GM23338 (cell line): ENCODE measurements at regions not wholly inside any gene's neighbourhood (a gene's known extent, or its start where the extent isn't known, plus 50 kb on each side); places are given as distances from the start of the nearest gene placed in this dataset.

Experiments
- ATAC-seq: fragments of 200-7000 bp; cut with Tn5 transposase; 3 replicates; pipeline ENCODE4 v1.9.1; 2020
- DNase-seq: peaks from one replicate; pipeline ENCODE4 v3.0.0-alpha.2; 2015; ENCODE audit warnings: low spot score
- H2AFZ ChIP-seq: fragments of 200-600 bp; sonication (generic); 2 replicates; pipeline ENCODE4 v1.8.0; 2016; ENCODE audit warnings: antibody characterized with exemption, mild to moderate bottlenecking, moderate library complexity
- H3F3A ChIP-seq: fragments of 200-600 bp; sonication (generic); replicated peaks from 2 replicates; pipeline ENCODE4 v1.8.0; 2017; ENCODE audit warnings: antibody characterized with exemption, mixed run types, low read depth
- H3K27ac ChIP-seq: fragments of 200-600 bp; sonication (generic); 2 replicates; pipeline ENCODE4 v1.6.1; 2016; ENCODE audit warnings: low read depth
- H3K27me3 ChIP-seq: fragments of 200-600 bp; sonication (generic); 2 replicates; pipeline ENCODE4 v1.8.0; 2016; ENCODE audit warnings: mild to moderate bottlenecking, mixed run types, moderate library complexity; ENCODE audit not compliant: insufficient read depth
- H3K36me3 ChIP-seq: fragments of 200-600 bp; sonication (generic); 2 replicates; pipeline ENCODE4 v1.8.0; 2016; ENCODE audit warnings: mild to moderate bottlenecking; ENCODE audit not compliant: insufficient read depth
- H3K4me1 ChIP-seq: fragments of 200-600 bp; sonication (generic); 2 replicates; pipeline ENCODE4 v1.8.0; 2016; ENCODE audit warnings: mild to moderate bottlenecking, moderate library complexity; ENCODE audit not compliant: insufficient read depth
- H3K4me2 ChIP-seq: fragments of 200-600 bp; sonication (generic); 2 replicates; pipeline ENCODE4 v1.7.1; 2017; ENCODE audit warnings: mixed run types
- H3K4me3 ChIP-seq: fragments of 200-600 bp; sonication (generic); 2 replicates; pipeline ENCODE4 v1.6.1; 2016; ENCODE audit warnings: mixed run types
- H3K79me2 ChIP-seq: fragments of 200-600 bp; sonication (generic); replicated peaks from 2 replicates; pipeline ENCODE4 v1.8.0; 2017; ENCODE audit warnings: mild to moderate bottlenecking; ENCODE audit not compliant: insufficient read depth
- H3K9me2 ChIP-seq: fragments of 200-600 bp; sonication (generic); 2 replicates; pipeline ENCODE4 v1.8.0; 2017; ENCODE audit not compliant: insufficient read depth
- H4K20me1 ChIP-seq: fragments of 200-600 bp; sonication (generic); replicated peaks from 2 replicates; pipeline ENCODE4 v1.8.0; 2017; ENCODE audit warnings: mild to moderate bottlenecking; ENCODE audit not compliant: insufficient read depth
- H3K27ac Mint-ChIP-seq: 2 replicates; pipeline ENCODE4 v1.8.0; 2020; ENCODE audit warnings: inconsistent platforms, mild to moderate bottlenecking, moderate library complexity, mixed read lengths
- H3K27me3 Mint-ChIP-seq: 3 replicates; pipeline ENCODE4 v1.8.0; 2022; ENCODE audit warnings: low read depth, mild to moderate bottlenecking, moderate library complexity, mixed read lengths, inconsistent platforms; ENCODE audit not compliant: insufficient read depth, poor library complexity
- H3K36me3 Mint-ChIP-seq: 3 replicates; pipeline ENCODE4 v1.8.0; 2021; ENCODE audit warnings: low read depth, mild to moderate bottlenecking, inconsistent platforms, moderate library complexity, mixed read lengths
- H3K4me1 Mint-ChIP-seq: 3 replicates; pipeline ENCODE4 v1.8.0; 2020; ENCODE audit warnings: mild to moderate bottlenecking, inconsistent platforms, mixed read lengths
- H3K4me3 Mint-ChIP-seq: 3 replicates; pipeline ENCODE4 v1.8.0; 2021; ENCODE audit warnings: moderate library complexity, mild to moderate bottlenecking, inconsistent platforms, mixed read lengths
- H3K9me3 Mint-ChIP-seq: 3 replicates; pipeline ENCODE4 v1.8.0; 2020; ENCODE audit warnings: moderate library complexity, mild to moderate bottlenecking, inconsistent platforms, mixed read lengths
- CREB1 ChIP-seq: fragments of 250-450 bp; sonication (Bioruptor Pico); IDR thresholded peaks from 2 replicates; pipeline ENCODE4 v1.5.0; 2020; ENCODE audit warnings: low read depth, mild to moderate bottlenecking, moderate library complexity
- ETS1 ChIP-seq: IDR thresholded peaks from 2 replicates; pipeline ENCODE4 v1.6.1; 2016; ENCODE audit warnings: antibody characterized with exemption
- NANOG ChIP-seq: IDR thresholded peaks from 2 replicates; pipeline ENCODE4 v1.6.1; 2016; ENCODE audit warnings: antibody characterized with exemption, borderline replicate concordance
- STAT1 ChIP-seq: IDR thresholded peaks from one replicate; pipeline ENCODE4 v1.6.1; 2016; ENCODE audit warnings: antibody characterized with exemption; ENCODE audit not compliant: unreplicated experiment
- TF ChIP-seq, protein P1 (sequence below): fragments of 250-450 bp; sonication (Bioruptor Pico); IDR thresholded peaks from 2 replicates; pipeline ENCODE4 v1.5.0; 2020; ENCODE audit warnings: mild to moderate bottlenecking, moderate library complexity
- TF ChIP-seq, protein P2 (sequence below): IDR thresholded peaks from one replicate; pipeline ENCODE4 v1.6.1; 2018; ENCODE audit warnings: antibody characterized with exemption; ENCODE audit not compliant: unreplicated experiment

- no peaks in the 10 kb centered on the region for H4K20me1 ChIP-seq
- DNase-seq (no peak), ATAC-seq (no peak)
- Mint-ChIP-seq H3K4me3 (no peak overlapping the region), H3K9me3 (peaks cover 5% of the 10 kb centered on the region; the same call in 2 of the 3 replicates), H3K27me3 (no peaks in the 10 kb centered on the region), H3K36me3 (peaks cover 3% of the 10 kb centered on the region; the same call in 1 of the 3 replicates), H3K27ac (no peak overlapping the region), H3K4me1 (no peaks in the 10 kb centered on the region)
- no peaks in the 10 kb centered on the region for H3K36me3 ChIP-seq
- H3K4me2 ChIP-seq = no peak overlapping the region
- TF ChIP-seq, protein P1, sequence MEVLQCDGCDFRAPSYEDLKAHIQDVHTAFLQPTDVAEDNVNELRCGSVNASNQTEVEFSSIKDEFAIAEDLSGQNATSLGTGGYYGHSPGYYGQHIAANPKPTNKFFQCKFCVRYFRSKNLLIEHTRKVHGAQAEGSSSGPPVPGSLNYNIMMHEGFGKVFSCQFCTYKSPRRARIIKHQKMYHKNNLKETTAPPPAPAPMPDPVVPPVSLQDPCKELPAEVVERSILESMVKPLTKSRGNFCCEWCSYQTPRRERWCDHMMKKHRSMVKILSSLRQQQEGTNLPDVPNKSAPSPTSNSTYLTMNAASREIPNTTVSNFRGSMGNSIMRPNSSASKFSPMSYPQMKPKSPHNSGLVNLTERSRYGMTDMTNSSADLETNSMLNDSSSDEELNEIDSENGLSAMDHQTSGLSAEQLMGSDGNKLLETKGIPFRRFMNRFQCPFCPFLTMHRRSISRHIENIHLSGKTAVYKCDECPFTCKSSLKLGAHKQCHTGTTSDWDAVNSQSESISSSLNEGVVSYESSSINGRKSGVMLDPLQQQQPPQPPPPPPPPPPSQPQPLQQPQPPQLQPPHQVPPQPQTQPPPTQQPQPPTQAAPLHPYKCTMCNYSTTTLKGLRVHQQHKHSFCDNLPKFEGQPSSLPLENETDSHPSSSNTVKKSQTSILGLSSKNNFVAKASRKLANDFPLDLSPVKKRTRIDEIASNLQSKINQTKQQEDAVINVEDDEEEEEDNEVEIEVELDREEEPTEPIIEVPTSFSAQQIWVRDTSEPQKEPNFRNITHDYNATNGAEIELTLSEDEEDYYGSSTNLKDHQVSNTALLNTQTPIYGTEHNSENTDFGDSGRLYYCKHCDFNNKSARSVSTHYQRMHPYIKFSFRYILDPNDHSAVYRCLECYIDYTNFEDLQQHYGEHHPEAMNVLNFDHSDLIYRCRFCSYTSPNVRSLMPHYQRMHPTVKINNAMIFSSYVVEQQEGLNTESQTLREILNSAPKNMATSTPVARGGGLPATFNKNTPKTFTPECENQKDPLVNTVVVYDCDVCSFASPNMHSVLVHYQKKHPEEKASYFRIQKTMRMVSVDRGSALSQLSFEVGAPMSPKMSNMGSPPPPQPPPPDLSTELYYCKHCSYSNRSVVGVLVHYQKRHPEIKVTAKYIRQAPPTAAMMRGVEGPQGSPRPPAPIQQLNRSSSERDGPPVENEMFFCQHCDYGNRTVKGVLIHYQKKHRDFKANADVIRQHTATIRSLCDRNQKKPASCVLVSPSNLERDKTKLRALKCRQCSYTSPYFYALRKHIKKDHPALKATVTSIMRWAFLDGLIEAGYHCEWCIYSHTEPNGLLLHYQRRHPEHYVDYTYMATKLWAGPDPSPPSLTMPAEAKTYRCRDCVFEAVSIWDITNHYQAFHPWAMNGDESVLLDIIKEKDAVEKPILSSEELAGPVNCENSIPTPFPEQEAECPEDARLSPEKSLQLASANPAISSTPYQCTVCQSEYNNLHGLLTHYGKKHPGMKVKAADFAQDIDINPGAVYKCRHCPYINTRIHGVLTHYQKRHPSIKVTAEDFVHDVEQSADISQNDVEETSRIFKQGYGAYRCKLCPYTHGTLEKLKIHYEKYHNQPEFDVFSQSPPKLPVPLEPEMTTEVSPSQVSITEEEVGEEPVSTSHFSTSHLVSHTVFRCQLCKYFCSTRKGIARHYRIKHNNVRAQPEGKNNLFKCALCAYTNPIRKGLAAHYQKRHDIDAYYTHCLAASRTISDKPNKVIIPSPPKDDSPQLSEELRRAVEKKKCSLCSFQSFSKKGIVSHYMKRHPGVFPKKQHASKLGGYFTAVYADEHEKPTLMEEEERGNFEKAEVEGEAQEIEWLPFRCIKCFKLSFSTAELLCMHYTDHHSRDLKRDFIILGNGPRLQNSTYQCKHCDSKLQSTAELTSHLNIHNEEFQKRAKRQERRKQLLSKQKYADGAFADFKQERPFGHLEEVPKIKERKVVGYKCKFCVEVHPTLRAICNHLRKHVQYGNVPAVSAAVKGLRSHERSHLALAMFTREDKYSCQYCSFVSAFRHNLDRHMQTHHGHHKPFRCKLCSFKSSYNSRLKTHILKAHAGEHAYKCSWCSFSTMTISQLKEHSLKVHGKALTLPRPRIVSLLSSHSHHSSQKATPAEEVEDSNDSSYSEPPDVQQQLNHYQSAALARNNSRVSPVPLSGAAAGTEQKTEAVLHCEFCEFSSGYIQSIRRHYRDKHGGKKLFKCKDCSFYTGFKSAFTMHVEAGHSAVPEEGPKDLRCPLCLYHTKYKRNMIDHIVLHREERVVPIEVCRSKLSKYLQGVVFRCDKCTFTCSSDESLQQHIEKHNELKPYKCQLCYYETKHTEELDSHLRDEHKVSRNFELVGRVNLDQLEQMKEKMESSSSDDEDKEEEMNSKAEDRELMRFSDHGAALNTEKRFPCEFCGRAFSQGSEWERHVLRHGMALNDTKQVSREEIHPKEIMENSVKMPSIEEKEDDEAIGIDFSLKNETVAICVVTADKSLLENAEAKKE (CRISPR knock-in tag) = no peak
- TF ChIP-seq ETS1 = no peak
- no peak for TF ChIP-seq CREB1 (CRISPR knock-in tag)
- TF ChIP-seq NANOG = no peak
- no peak for TF ChIP-seq STAT1
- TF ChIP-seq, protein P2, sequence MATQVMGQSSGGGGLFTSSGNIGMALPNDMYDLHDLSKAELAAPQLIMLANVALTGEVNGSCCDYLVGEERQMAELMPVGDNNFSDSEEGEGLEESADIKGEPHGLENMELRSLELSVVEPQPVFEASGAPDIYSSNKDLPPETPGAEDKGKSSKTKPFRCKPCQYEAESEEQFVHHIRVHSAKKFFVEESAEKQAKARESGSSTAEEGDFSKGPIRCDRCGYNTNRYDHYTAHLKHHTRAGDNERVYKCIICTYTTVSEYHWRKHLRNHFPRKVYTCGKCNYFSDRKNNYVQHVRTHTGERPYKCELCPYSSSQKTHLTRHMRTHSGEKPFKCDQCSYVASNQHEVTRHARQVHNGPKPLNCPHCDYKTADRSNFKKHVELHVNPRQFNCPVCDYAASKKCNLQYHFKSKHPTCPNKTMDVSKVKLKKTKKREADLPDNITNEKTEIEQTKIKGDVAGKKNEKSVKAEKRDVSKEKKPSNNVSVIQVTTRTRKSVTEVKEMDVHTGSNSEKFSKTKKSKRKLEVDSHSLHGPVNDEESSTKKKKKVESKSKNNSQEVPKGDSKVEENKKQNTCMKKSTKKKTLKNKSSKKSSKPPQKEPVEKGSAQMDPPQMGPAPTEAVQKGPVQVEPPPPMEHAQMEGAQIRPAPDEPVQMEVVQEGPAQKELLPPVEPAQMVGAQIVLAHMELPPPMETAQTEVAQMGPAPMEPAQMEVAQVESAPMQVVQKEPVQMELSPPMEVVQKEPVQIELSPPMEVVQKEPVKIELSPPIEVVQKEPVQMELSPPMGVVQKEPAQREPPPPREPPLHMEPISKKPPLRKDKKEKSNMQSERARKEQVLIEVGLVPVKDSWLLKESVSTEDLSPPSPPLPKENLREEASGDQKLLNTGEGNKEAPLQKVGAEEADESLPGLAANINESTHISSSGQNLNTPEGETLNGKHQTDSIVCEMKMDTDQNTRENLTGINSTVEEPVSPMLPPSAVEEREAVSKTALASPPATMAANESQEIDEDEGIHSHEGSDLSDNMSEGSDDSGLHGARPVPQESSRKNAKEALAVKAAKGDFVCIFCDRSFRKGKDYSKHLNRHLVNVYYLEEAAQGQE = no peak
- H3F3A ChIP-seq = no peaks in the 10 kb centered on the region
- no peak overlapping the region for H3K4me3 ChIP-seq
- H3K79me2 ChIP-seq = no peaks in the 10 kb centered on the region
- peaks cover 8% of the 10 kb centered on the region; the same call in 1 of the 2 replicates for H3K9me2 ChIP-seq
- no peaks in the 10 kb centered on the region for H3K4me1 ChIP-seq
- H2AFZ ChIP-seq = no peak overlapping the region
- no peaks in the 10 kb centered on the region for H3K27me3 ChIP-seq
- no peak overlapping the region for H3K27ac ChIP-seq
Measured at GRCh38 chr2:62596061-62596921, 90.3 kb upstream of the TMEM17 start.
